Caki2 (cell line): ENCODE measurements at regions not wholly inside any gene's neighbourhood (a gene's known extent, or its start where the extent isn't known, plus 50 kb on each side); places are given as distances from the start of the nearest gene placed in this dataset.
"Not testable (repeated sequence)": the region's sequence is repeated elsewhere in the genome, so short reads cannot be mapped to it uniquely, and the experiment has no call there.

Experiments
- DNase-seq: peaks from one replicate; pipeline ENCODE4 v3.0.0-alpha.2; 2015; ENCODE audit warnings: low read depth
- in situ Hi-C: cut with HindIII; loops from 2 replicates; pipeline ENCODE4 v1.10.0; 2016; ENCODE audit warnings: low sequenced_read_pairs, low pct_unique_long_range_greater_than_20kb, mixed read lengths

GRCh38 chr14:105859073-105859716, 332.8 kb downstream of the TMEM121 start:
- in situ Hi-C loops, result not testable (repeated sequence)

GRCh38 chr14:105859717-105860614, 333.6 kb downstream of the TMEM121 start:
- no peak for DNase-seq
- in situ Hi-C loops, result no loop called here

More at GRCh38 chr14:105859073-105859716, 332.8 kb downstream of the TMEM121 start:
- not testable (repeated sequence) for DNase-seq

DNA sequence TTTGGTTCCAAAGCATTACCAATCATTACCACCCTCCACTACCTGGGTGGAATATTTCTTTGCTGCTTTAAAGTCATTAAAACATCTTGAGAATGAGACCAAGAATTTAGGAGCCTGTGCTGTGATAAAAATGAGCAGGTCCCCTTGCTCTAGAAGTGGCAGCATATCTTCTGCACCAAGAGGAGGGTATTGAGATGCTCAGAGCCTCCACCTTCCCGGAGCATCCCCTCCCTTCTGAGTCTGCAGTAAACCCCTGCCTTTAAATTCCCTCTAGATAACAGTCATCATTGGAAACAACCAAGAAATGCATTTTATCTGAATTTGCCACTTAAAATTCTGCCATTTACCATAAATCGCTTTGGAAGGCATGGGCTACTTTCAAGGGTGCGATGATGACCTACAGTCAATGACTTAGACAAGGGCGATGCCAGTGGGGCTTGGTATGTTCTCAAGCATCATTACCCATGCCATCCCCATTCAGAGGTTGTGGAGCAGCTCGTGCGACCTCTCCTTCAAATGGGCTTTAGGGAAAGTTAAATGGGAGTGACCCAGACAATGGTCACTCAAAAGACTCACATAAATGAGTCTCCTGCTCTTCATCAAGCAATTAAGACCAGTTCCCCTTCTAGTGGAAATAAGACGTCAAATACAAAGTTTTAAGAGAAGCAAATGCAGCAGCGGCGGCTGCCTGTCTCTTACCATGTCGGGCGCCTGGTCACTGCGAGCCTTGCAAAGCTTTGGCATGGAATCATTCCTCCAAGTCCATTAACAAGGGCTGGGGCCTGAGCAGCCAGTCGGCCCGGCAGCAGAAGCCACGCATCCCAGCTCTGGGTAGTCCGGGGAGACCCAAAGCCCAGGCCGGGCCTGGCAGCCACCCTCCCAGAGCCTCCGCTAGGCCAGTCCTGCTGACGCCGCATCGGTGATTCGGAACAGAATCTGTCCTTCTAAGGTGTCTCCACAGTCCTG, 334.5 kb downstream of the TMEM121 start:
- in situ Hi-C loops, result no loop called here

DNA sequence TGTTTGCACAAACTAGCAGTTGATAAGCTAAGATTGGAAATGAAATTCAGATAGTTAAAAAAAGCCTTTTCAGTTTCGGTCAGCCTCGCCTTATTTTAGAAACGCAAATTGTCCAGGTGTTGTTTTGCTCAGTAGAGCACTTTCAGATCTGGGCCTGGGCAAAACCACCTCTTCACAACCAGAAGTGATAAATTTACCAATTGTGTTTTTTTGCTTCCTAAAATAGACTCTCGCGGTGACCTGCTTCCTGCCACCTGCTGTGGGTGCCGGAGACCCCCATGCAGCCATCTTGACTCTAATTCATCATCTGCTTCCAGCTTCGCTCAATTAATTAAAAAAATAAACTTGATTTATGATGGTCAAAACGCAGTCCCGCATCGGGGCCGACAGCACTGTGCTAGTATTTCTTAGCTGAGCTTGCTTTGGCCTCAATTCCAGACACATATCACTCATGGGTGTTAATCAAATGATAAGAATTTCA, 335.6 kb downstream of the TMEM121 start:
- in situ Hi-C loops, result no loop called here
- no peak for DNase-seq

More for the DNA sequence above, 334.5 kb downstream of the TMEM121 start:
- no peak for DNase-seq

GRCh38 chr14:105862581-105863239, 336.3 kb downstream of the TMEM121 start:
- in situ Hi-C loops, result no loop called here
- DNase-seq, result no peak

DNA sequence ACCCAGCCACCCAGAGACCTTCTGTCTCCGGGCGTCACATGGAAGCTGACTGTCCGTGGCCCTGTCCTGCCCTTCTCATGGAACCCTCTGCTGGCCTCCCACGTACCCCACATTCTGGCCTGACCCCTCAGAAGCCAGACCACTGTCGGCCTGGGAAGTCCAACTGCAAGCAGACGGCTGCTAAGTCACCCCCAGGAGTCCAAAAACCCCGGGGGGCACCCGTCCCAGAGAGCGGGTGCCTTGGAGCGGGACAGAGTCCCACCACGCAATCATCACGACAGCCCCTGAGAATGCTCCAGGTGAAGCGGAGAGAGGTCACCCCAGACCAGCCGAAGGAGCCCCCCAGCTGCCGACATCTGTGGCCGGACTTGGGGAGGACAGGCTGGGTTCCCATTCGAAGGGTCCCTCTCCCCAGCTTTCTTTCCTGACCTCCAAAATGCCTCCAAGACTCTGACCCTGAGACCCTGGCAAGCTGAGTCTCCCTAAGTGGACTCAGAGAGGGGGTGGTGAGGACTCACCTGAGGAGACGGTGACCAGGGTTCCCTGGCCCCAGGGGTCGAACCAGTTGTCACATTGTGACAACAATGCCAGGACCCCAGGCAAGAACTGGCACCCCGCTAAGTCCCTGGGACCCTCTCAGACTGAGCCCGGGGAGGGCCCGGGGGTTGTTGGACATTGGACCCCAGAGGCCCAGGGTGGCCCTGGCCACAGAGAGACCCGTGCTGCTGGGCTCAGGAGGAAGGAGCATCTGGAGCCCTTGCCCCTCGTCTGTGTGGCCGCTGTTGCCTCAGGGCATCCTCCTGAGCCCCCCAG, 337.1 kb downstream of the TMEM121 start:
- no peak for DNase-seq
- in situ Hi-C loops, result no loop called here

- no peak for DNase-seq
- in situ Hi-C loops, result no loop called here
Measured at GRCh38 chr14:105864116-105864515, 337.7 kb downstream of the TMEM121 start.

DNA sequence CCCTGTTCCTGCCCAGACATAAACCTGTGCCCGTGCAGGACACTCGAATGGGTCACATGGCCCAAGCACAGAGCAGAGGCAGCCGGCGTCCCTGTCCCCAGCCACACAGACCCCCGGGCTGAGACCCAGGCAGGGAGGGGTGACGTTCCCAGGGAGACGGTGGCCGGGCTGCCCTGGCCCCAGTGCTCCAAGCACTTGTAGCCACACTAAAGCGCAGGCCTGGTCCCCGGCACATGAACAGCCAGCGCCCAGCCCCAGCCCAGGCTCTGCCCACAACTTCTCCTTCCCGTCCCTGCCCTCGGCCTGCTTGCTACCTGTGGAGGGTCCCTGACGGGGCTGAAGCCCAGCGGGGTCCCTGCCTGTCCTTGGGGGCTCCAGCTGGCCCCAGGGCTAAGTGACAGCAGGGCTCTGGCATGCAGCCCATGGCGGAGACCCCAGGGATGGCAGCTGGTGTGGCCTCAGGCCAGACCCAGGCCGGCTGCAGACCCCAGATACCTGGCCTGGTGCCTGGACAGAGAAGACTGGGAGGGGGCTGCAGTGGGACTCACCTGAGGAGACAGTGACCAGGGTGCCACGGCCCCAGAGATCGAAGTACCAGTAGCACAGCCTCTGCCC, 338.4 kb downstream of the TMEM121 start:
- no peak for DNase-seq
- in situ Hi-C loops, result no loop called here

DNA sequence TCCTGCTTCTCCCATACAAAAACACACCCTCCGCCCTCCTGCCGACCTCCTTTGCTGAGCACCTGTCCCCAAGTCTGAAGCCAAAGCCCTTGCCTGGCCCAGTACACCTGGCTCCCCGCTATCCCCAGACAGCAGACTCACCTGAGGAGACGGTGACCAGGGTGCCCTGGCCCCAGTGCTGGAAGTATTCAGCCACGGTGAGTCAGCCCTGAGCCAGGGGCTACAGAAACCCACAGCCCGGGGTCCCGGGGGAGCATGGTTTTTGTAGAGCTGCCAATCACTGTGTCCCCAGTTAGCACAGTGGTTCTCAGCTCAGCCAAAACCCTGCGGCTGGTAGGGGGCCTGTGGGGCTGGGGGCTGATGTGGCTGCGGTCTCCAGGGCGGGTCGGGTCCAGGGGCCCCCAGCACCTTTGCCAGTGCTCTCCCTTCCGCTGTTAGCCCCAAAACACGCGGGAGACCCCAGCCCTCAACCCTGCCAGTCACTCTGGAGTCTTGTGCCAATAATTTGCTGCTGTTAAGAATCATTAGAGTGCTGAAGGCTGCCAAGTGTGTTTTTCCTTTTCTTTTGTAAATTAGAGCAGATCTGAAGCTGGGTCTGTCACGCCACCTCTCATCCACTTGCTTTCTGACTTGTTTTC, 339.0 kb downstream of the TMEM121 start:
- in situ Hi-C loops, result no loop called here
- DNase-seq, result no peak

DNA sequence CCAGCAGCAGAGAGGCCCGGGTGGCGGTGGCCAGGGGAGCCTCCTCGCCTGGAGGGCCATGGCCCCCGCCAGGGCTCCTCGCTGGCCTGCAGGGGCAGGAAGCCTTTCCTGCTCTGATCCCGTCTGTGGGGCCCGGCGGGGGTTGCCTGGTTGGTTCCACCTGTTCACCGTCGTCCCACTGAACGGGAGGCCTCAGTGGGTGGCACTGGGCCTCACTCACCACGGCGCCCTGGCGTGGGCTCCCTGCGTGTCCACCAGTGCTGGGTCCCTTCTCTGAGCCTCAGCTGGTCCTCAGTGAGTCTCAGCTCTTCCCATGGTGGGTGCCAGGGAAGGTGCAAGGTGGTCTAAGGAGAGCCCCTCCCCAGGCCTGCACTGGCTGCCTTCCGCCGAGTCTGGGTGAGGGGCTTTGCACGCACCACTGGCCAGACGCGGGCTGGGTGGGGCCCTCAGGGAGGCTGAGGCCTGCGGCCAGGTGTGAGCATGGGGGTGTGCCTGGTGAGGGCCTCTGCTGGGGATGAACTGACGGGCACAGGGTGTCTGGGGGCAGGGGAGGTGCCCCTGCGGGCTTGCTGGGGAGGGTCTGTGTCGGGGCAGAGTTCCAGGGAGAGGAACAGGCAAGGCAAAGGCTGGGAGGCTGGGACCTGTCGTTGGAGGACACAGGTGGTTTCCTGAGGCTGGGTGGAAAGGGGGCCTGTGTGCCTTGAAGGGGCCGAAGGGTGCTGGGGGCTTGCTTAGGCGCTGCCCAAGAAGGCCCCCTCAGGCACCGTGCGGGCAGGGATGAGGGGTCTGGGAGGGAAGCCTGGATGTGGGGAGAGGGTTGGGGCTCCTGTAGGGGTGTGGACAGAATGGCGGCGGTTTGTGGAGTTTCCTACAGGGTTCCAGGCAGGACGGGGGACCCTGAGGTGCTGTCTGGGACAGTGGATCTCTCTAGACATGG, 339.8 kb downstream of the TMEM121 start:
- in situ Hi-C loops, result no loop called here
- no peak for DNase-seq

DNA sequence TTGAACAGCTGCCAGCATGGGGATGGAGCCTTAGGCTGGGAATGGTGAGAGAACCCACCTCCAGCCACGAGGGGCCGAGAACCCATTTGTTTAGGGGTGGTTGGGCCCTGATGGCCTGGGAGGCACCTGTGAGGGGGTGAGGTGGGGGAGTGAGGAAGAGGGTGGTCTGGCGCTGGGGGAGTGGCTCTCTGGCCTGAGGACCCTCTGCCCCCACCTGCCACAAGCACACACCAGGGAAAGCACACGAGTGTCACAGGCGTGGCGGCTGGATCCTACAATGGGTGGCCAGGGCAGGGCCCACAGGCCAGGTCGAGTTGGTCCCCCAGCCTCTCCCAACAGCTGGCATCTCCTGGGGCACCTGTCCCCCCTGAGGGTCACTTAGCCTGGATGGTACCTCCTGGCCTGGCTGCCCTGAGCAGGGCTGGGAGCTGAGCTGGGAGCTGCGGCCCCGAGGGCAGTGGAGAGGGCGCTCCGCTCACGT, 340.5 kb downstream of the TMEM121 start:
- in situ Hi-C loops, result no loop called here
- no peak for DNase-seq

GRCh38 chr14:105867961-105868599, 341.7 kb downstream of the TMEM121 start:
- in situ Hi-C loops, result no loop called here
- no peak for DNase-seq

GRCh38 chr14:105871590-105871989, 345.2 kb downstream of the TMEM121 start:
- DNase-seq, result no peak
- in situ Hi-C loops, result no loop called here

DNA sequence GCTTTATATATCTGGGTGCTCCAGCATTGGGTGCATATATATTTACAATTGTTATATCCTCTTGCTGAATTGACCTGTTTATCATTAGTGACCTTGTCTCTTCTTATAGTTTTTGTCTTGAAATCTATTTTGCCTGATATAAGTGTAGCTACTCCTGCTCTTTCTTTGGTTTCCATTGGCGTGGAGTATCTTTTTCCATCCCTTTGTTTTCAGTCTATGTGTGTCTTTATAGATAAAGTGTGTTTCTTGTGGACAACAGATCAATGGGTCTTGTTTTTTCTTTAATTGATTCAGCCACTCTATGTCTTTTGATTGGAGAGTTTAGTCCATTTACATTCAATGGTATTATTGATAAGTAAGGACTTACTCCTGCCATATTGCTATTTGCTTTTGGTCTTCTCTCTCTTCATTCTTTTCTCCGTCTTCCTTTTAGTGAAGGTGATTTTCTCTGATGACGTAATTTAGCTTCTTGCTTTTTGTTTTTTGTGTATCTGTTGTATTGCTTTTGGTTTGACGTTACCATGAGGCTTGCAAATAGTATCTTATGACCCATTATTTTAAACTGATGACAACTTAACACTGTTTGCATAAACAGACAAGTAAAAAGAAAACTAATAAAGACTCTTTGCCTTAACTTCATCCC, 347.6 kb downstream of the TMEM121 start:
- DNase-seq, result no peak
- in situ Hi-C loops, result no loop called here
